A172 (cell line): ENCODE measurements at regions not wholly inside any gene's neighbourhood (a gene's known extent, or its start where the extent isn't known, plus 50 kb on each side); places are given as distances from the start of the nearest gene placed in this dataset.
"Not testable (repeated sequence)": the region's sequence is repeated elsewhere in the genome, so short reads cannot be mapped to it uniquely, and the experiment has no call there.

Source experiments
- DNase-seq: peaks from one replicate; pipeline ENCODE4 v3.0.0-alpha.2; 2015; ENCODE audit warnings: low spot score

DNA sequence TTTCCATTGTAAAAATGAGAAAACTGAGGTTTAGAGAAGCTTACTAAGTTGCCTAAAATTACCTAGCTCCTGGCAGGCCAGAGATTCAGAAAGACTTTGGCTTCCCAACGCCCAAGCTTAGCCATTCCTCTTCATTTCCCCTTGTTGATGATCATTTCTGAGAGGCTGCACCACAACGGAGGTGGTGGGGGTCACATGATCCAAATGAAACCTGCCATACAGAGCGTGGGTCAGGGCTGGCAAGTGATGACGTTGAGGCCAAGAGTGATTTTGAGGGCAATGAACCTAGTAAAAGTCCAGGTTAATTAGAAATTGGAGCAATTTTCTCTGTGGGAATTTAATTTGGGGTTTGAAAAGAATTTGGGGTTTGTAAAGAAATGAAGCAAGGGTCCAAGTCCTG, 109.9 kb downstream of the TMEM182 start:
- no peak for DNase-seq

DNA sequence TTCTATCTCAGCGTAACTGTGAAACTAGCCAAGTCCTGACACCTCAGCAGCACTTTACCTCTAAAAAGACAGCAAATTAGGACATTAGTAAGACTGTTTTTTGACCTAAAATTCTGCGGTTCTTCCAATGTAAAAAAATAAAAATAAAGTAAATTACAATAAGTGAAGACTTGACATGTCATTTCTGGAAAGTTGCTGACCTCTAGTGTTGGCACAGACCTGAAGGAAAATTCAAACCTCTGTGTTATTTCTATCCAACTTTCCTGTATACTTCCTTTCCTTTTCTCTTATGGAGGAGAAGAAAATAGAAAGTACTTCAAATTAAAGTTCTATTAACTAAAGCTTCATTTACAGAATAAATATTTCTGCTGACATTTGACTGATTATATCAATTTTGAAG, 110.6 kb downstream of the TMEM182 start:
- DNase-seq, result no peak

GRCh38 chr2:102879513-102879912, 117.7 kb downstream of the TMEM182 start:
- DNase-seq, result not testable (repeated sequence)

DNA sequence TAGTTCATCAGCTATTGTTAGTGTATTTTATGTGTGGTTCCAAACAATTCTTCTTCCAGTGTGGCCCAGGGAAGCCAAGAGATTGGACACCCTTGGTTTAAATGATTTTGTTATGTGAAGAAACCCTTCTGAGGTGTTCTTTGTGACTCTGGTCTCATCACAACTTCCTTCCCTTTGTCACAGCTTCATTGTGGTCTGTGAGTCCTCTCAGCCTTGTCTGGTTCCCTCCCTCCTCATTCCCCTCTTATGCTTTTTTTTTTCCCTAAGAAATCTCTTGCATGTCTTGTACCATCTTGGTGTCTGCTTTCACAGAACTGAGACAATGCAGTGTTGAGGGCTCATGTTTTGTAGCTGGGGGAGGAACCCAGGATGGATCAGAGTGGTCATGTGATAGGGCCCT, 118.9 kb downstream of the TMEM182 start:
- DNase-seq, result no peak

DNA sequence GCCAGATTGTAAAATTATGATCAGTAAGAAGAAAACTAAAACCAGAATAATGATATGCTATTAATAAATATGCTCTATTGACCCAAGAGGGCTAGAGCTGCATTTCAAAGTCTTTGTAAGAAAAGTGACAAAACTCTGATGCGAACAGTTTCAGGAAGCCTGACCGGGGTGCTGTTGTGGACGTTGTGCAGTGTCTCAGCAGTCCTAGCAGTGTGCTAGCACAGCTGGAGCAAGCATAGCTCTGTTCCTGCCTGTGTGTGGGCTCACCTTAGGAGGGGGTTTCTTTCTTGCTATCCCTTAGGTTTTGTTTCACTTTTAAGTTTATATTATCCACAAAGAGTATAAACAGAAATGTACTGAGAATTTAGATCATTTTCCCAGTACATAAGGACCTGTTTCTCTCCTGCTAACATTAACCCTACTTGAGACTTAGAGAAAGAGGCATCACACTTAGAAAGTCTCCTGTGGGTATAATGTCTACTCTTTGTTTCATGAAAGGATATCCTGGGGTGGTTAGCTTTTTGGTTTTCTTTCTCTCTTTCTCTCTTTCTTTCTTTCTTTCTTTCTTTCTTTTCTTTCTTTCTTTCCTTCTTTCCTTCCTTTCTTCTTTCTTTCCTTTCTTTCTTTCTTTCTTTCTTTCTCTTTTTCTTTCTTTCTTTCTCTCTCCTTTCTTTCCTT, 124.5 kb downstream of the TMEM182 start:
- no peak for DNase-seq

GRCh38 chr2:102888514-102888913, 126.7 kb downstream of the TMEM182 start:
- DNase-seq, result no peak

DNA sequence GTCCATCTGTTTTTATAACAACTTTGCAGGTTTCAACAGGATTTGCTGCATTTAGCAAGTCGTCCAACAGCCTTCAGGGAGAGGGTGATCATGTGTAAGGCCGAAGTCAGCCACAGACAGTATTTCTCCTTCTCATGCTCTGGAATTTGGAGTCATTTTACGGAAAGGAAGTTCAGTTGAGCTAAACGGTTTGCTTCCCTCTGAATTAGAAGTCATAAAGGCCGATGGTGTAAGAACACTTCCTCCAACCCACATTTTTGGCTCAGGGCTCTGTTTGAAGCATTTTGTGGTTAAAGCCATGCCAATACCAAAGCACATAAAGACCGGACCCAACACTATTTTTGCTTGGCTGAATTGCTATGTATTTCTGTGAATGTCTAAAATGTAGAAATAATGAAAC, 129.5 kb downstream of the TMEM182 start:
- DNase-seq, result no peak

DNA sequence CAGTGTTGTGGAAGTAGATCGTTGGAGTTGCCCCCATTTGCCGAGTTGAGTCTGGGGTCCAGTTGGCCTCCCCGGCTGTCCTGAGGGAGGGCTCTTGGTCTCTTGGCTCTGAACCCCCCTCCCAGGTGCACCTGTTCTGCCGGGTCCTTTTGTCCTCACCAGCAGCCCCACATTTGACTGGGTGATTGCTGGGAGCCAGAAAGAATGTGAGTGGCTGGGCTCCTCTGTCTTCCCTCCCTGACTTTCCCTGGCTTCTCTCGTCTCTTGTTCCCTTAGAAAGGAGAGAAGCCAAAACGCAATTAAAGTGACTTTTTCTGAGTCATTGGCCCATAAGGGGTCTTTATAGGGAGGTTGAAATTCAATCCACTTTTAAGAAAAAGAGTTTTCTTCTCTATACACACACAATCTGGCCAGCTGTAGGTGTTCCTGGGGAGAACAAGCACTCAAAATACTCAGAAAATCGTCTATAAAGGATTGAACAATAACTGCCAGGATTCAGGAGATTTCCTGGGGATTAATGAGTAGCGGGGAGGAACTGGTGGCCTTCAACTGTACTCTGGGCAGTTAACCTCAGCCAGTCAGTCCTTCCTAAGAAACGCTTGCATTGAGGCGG, 131.0 kb downstream of the TMEM182 start:
- DNase-seq, result no peak

GRCh38 chr2:102893870-102894269, 132.0 kb downstream of the TMEM182 start:
- DNase-seq, result no peak

DNA sequence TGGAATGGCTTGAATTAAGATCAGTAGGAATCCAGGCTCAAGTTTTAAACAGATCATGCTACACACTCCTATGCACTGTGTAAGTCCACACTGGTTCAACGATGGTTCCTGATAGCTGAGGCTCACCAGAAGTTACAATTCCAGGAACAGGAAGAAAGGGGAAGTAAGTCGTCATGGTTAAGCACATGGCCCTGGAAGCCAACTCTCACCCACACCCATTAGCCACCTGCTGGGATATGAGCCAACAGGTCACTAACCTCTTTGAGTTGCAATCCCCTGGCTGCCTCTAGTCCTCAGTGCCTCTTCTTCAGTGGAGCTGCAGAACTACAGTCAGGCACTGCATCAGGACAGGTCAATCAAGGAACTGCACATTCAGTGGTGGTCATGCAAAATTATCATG, 133.5 kb downstream of the TMEM182 start:
- DNase-seq, result no peak

- DNase-seq, result not testable (repeated sequence)
Measured at GRCh38 chr2:102909240-102909639, 147.4 kb downstream of the TMEM182 start.

- DNase-seq, result no peak
Measured at GRCh38 chr2:102910724-102911123, 148.9 kb downstream of the TMEM182 start.

- DNase-seq, result peak; percentile 50
Measured at GRCh38 chr2:102915128-102915527, 153.3 kb downstream of the TMEM182 start.

DNA sequence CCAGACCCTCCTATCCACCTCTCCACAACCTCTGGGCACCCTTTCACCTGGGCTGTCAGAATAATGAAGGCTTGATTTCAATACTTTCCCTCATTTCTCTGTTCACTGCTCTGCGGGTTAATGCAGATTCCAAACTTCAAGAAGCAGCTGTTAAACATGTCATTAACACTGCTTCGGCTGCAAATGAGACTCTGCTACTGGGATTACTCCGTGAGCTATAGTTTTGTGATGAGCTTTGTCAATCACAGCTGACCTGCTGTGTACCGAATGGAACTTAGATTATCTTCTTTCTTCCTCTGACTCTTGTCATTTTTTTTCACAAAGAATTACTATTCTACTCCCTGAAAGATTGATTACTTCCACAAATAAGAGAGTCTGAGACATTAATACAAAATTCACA, 160.5 kb downstream of the TMEM182 start:
- DNase-seq, result no peak

- DNase-seq, result no peak
Measured at GRCh38 chr2:102925003-102925402, 163.2 kb downstream of the TMEM182 start.

- DNase-seq, result no peak
Measured at GRCh38 chr2:102927854-102928267, 166.0 kb downstream of the TMEM182 start.

- no peak for DNase-seq
Measured at GRCh38 chr2:102929721-102930120, 167.9 kb downstream of the TMEM182 start.

- DNase-seq, result no peak
Measured at GRCh38 chr2:102932501-102932900, 170.7 kb downstream of the TMEM182 start.

DNA sequence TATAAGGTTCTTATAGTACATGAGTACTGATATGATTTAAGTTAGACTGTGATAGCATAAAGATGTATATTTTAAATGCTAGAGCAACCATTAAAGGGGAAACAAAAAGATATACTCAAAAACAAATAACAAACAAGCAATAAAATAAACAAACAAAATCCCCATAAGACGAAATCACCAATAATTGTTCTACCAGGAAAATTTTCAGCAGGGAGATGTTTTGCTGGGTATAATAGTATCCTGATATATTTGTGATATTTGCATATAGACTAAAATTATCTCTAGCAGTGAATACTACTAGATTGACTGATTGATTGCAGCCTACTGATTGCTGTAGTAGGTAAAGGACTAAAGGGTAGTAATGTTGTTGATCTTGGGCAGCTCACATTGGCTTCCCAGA, 177.4 kb downstream of the TMEM182 start:
- no peak for DNase-seq

- no peak for DNase-seq
Measured at GRCh38 chr2:102940684-102941083, 178.9 kb downstream of the TMEM182 start.

DNA sequence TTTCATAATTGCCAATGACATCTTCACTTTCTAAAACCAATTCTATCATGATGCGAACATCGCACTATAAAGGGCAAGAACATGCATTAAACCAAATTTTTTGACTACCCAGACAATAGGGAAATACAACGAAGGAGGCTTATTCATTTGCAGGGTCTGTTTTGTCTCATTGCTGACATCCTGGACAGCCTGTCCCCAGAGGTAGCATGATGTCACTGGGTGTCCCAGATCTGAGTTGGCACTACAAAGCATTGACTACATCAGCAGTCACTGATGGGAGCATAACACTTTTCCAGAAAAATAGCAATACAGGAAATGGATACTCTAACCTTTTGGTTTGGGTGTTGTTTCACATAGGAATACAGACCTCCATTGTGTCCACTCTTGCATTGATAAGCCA, 180.3 kb downstream of the TMEM182 start:
- DNase-seq, result no peak

- DNase-seq, result no peak
Measured at GRCh38 chr2:102943251-102943650, 181.4 kb downstream of the TMEM182 start.

DNA sequence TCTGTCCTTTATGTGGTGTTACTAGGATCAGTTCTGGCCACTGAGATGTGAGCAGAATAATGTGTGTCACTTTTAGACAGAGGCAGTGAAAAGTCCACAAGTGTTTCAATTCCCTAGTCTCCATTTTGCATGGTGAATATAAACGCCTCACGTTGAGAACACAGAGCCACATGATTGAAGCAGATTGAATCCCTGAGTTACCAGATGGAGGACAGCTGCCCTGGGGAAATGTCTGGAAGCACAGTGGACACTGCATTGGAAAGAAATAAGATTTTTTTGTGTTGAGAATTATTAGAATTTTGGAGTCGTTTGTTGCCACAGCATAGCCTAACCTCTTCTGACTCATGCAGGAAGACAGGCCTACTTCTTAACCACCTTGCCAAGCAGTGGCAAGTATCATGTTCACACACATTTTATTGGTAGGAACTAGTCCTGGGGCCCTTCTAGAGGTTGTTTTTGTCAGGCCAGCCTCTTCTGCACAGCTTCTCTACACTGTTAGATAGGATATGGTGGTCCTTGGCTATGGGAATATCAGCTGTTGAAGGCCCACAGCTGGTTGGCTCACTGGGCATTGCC, 188.6 kb downstream of the TMEM182 start:
- DNase-seq, result no peak
